NCI-H2081 treated with DMSO at 0.1 percent for 48 hours (cell line): ENCODE measurements at regions not wholly inside any gene's neighbourhood (a gene's known extent, or its start where the extent isn't known, plus 50 kb on each side); places are given as distances from the start of the nearest gene placed in this dataset.
"Not testable (repeated sequence)": the region's sequence is repeated elsewhere in the genome, so short reads cannot be mapped to it uniquely, and the experiment has no call there.

ENCODE experiments used
- DNase-seq: peaks from one replicate; lab custom pipeline; 2025; lab: John Stamatoyannopoulos, UW

- not testable (repeated sequence) for DNase-seq
Observed at GRCh38 chr20:22734946-22735647, 150.7 kb upstream of the FOXA2 start.

GRCh38 chr20:22740829-22741228, 156.5 kb upstream of the FOXA2 start:
- no peak for DNase-seq

GRCh38 chr20:22744341-22745193, 160.2 kb upstream of the FOXA2 start:
- DNase-seq: no peak

- no peak for DNase-seq
Observed at GRCh38 chr20:22745194-22745500, 160.8 kb upstream of the FOXA2 start.

- no peak for DNase-seq
Observed at GRCh38 chr20:22746957-22747356, 162.6 kb upstream of the FOXA2 start.

GRCh38 chr20:22752324-22752723, 168.0 kb upstream of the FOXA2 start:
- no peak for DNase-seq

- DNase-seq: no peak
Observed at GRCh38 chr20:22757424-22758183, 173.2 kb upstream of the FOXA2 start.

GRCh38 chr20:22758815-22759214, 174.4 kb upstream of the FOXA2 start:
- no peak for DNase-seq

- no peak for DNase-seq
Observed at GRCh38 chr20:22762576-22763256, 178.3 kb upstream of the FOXA2 start.

GRCh38 chr20:22763257-22763906, 179.0 kb upstream of the FOXA2 start:
- no peak for DNase-seq

GRCh38 chr20:22768266-22769178, 184.2 kb upstream of the FOXA2 start:
- DNase-seq: no peak

GRCh38 chr20:22770241-22770800, 185.9 kb upstream of the FOXA2 start:
- DNase-seq: no peak

GRCh38 chr20:22771706-22772105, 187.3 kb upstream of the FOXA2 start:
- no peak for DNase-seq

- no peak for DNase-seq
Observed at GRCh38 chr20:22773344-22773743, 189.0 kb upstream of the FOXA2 start.

GRCh38 chr20:22775256-22775655, 190.9 kb upstream of the FOXA2 start:
- no peak for DNase-seq

GRCh38 chr20:22775671-22776139, 191.3 kb upstream of the FOXA2 start:
- no peak for DNase-seq

GRCh38 chr20:22776369-22776768, 192.0 kb upstream of the FOXA2 start:
- no peak for DNase-seq

- DNase-seq: no peak
Observed at GRCh38 chr20:22779878-22780277, 195.5 kb upstream of the FOXA2 start.

- no peak for DNase-seq
Observed at GRCh38 chr20:22781869-22782268, 197.5 kb upstream of the FOXA2 start.

- DNase-seq: no peak
Observed at GRCh38 chr20:22789676-22790075, 205.3 kb upstream of the FOXA2 start.
